RWPE2 (cell line): ENCODE measurements at regions not wholly inside any gene's neighbourhood (a gene's known extent, or its start where the extent isn't known, plus 50 kb on each side); places are given as distances from the start of the nearest gene placed in this dataset.

ENCODE experiments used
- ATAC-seq: fragments of 200-7000 bp; cut with Tn5 transposase; 3 replicates; pipeline ENCODE4 v1.9.1; 2021; ENCODE audit warnings: low read depth
- DNase-seq: peaks from one replicate; pipeline ENCODE4 v3.0.0-alpha.2; 2020; ENCODE audit warnings: low spot score
- H3K27ac ChIP-seq: fragments of 450-650 bp; 2 replicates; pipeline ENCODE4 v1.5.1; 2017; ENCODE audit warnings: mild to moderate bottlenecking; ENCODE audit not compliant: poor library complexity, severe bottlenecking
- H3K27me3 ChIP-seq: fragments of 250-450 bp; sonication (Bioruptor Pico); 2 replicates; pipeline ENCODE4 v1.5.1; 2021; ENCODE audit warnings: mild to moderate bottlenecking, moderate library complexity; ENCODE audit not compliant: insufficient read depth, poor library complexity, severe bottlenecking
- H3K36me3 ChIP-seq: fragments of 250-450 bp; sonication (Bioruptor Pico); 2 replicates; pipeline ENCODE4 v1.5.1; 2020; ENCODE audit warnings: low read depth, mild to moderate bottlenecking, moderate library complexity
- H3K4me1 ChIP-seq: fragments of 250-450 bp; sonication (Bioruptor Pico); 2 replicates; pipeline ENCODE4 v1.5.1; 2021; ENCODE audit warnings: mild to moderate bottlenecking, moderate library complexity; ENCODE audit not compliant: insufficient read depth, poor library complexity, severe bottlenecking
- H3K4me3 ChIP-seq: fragments of 250-450 bp; sonication (Bioruptor Pico); 2 replicates; pipeline ENCODE4 v1.5.1; 2021; ENCODE audit warnings: mild to moderate bottlenecking, moderate library complexity; ENCODE audit not compliant: severe bottlenecking
- H3K9me3 ChIP-seq: fragments of 250-450 bp; sonication (Bioruptor Pico); 2 replicates; pipeline ENCODE4 v1.5.1; 2021; ENCODE audit warnings: mild to moderate bottlenecking, moderate library complexity; ENCODE audit not compliant: severe bottlenecking
- CTCF ChIP-seq: fragments of 450-650 bp; IDR thresholded peaks from one replicate; pipeline ENCODE4 v1.5.1; 2017; ENCODE audit warnings: mild to moderate bottlenecking, moderate library complexity; ENCODE audit not compliant: poor library complexity, severe bottlenecking

DNA sequence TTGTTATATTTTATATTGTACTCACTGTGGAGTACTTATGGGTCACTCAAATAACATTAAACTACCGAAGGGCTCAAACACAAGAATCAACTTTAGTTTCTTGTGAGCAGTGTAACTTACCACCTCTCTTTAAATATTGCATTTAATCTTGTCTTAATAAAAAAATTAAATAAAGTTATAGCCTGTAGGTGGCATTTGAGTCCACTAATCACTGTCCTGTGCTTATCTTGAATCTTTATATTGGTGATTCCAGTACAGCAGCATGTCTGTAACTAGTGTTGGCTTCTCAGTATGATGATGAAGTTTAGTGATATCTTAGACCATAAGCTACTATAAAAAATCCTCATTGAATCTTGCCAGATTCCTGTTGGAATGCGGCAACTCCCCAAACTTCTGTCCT lies 313.8 kb downstream of the FAM170A start:
- Histone ChIP-seq H3K27me3 (no peaks in the 10 kb centered on the region), H3K27ac (no peak overlapping the region), H3K4me1 (no peaks in the 10 kb centered on the region), H3K36me3 (no peaks in the 10 kb centered on the region), H3K4me3 (no peak overlapping the region), H3K9me3 (no peaks in the 10 kb centered on the region)
- ATAC-seq (peak; percentile 40; the same call in 1 of the 3 replicates), DNase-seq (no peak)
- peak; percentile 63 for TF ChIP-seq CTCF

DNA sequence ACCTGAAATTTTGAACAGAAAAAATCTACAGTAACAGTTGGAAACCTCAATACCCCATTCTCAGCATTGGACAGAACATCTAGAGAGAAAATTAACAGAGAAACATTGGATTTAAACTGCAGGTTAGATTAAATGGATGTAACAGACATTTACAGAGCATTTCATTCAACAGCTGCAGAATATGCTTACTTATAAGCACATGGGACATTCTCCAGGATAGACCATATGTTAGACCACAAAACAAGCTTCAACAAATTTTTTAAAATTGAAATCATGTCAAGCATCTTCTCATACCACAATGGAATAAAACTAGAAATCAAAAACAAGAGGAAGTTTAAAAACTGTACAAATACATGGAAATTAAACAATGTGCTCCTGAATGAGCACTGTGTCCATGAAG lies 316.3 kb downstream of the FAM170A start:
- Histone ChIP-seq H3K4me3 (no peak overlapping the region), H3K36me3 (no peaks in the 10 kb centered on the region), H3K9me3 (no peaks in the 10 kb centered on the region), H3K4me1 (no peaks in the 10 kb centered on the region), H3K27me3 (peaks cover 4% of the 10 kb centered on the region), H3K27ac (no peak overlapping the region)
- TF ChIP-seq CTCF = no peak
- DNase-seq (no peak), ATAC-seq (no peak)

DNA sequence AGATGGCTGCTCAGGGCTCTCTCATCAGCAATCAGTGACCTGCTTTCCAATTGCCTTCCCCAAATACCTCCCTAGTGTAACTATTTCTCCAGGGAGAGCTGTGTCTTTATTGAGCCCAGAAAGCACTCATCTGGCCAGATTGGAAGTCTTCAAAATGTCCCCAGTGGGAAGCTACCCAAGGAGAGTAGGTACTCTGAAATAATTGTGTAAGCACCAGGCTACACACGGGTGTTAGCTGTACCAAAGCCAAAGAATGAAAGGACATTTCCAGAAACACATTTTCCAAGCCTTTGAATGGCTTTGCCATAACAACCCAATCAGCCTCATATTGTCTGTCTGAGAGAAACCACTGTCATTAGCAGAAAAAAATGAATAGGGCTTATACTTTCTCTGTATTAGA lies 318.8 kb downstream of the FAM170A start:
- no peak for ATAC-seq
- Histone ChIP-seq H3K36me3 (no peaks in the 10 kb centered on the region), H3K9me3 (no peaks in the 10 kb centered on the region), H3K27ac (no peak overlapping the region), H3K4me1 (no peaks in the 10 kb centered on the region), H3K4me3 (no peak overlapping the region), H3K27me3 (peaks cover 4% of the 10 kb centered on the region)
- no peak for DNase-seq
- no peak for TF ChIP-seq CTCF

DNA sequence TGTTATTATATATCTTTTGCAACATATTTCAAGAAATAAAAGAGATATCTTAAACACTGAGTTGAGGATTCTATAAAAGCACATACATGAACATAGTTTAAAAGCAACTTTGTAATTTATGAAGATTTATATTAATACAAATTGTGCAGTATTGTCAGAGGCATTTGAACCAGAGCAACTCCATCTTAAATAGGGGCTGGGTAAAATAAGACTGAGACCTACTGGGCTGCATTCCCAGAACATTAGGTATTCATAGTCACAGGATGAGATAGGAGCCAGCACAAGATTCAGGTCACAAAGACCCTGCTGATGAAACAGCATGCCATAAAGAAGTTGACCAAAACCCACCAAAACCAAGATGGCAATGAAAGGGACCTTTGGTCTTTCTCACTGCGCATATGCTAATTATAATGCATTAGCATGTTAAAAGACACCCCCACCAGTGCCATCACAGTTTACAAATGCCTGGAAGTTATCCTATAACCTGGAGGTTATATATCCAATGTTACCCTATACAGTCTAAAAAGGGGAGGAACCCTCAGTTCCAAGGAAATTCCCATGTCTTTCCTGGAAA lies 320.2 kb downstream of the FAM170A start:
- Histone ChIP-seq H3K27me3 (peaks cover 4% of the 10 kb centered on the region), H3K4me1 (no peaks in the 10 kb centered on the region), H3K27ac (no peak overlapping the region), H3K4me3 (no peak overlapping the region), H3K9me3 (no peaks in the 10 kb centered on the region), H3K36me3 (no peaks in the 10 kb centered on the region)
- DNase-seq (no peak), ATAC-seq (no peak)
- no peak for TF ChIP-seq CTCF

GRCh38 chr5:119951330-119951934 lies 322.1 kb downstream of the FAM170A start:
- Histone ChIP-seq H3K27me3 (peaks cover 4% of the 10 kb centered on the region), H3K9me3 (no peaks in the 10 kb centered on the region), H3K4me1 (no peaks in the 10 kb centered on the region), H3K4me3 (no peak overlapping the region), H3K27ac (no peak overlapping the region), H3K36me3 (no peaks in the 10 kb centered on the region)
- ATAC-seq (no peak), DNase-seq (no peak)
- no peak for TF ChIP-seq CTCF
